HCT116 (cell line): ENCODE measurements at regions not wholly inside any gene's neighbourhood (a gene's known extent, or its start where the extent isn't known, plus 50 kb on each side); places are given as distances from the start of the nearest gene placed in this dataset.

ENCODE experiments used
- ATAC-seq: fragments of 200-7000 bp; cut with Tn5 transposase; 2 replicates; pipeline ENCODE4 v1.9.1; 2020; ENCODE audit warnings: mild to moderate bottlenecking, moderate library complexity
- BruUV-seq: library from RNA; stranded (reverse); fragments of 400-500 nt; replicated peaks from 2 replicates; lab custom pipeline; 2021; lab: Mats Ljungman, UMichigan
- CTCF ChIA-PET: fragments of 300-600 bp; sonication (Branson Sonifier 250); formaldehyde crosslinking; loops from one replicate; lab custom pipeline; 2021; ENCODE audit warnings: antibody characterized with exemption; lab: Charles Lee
- POLR2A ChIA-PET: fragments of 300-600, 350-600 bp; sonication (Branson Sonifier 250); formaldehyde crosslinking; loops from one replicate; lab custom pipeline; 2021; ENCODE audit warnings: antibody characterized with exemption; lab: Charles Lee
- RAD21 ChIA-PET, 2 experiments: fragments of 300-600 bp; sonication (Branson Sonifier 250); formaldehyde crosslinking; loops; one replicate each; lab custom pipeline; 2023; ENCODE audit warnings: low total read pairs in 2 of 2; ENCODE audit not compliant: uncharacterized antibody in 2 of 2, unreplicated experiment in 2 of 2, low non-redundant PET in 1 of 2; lab: Charles Lee
- DNase-seq: peaks from one replicate; pipeline ENCODE4 v3.0.0-alpha.2; 2010; ENCODE audit warnings: low read depth, low spot score
- H2AFZ ChIP-seq: fragments of 200-600 bp; shearing (Covaris generic), sonication (generic); 2 replicates; pipeline ENCODE4 v1.6.1; 2017; ENCODE audit warnings: low read depth, mixed run types, mixed read lengths, antibody characterized with exemption, low read length; ENCODE audit not compliant: poor library complexity, severe bottlenecking
- H3K27ac ChIP-seq: 2 replicates; pipeline ENCODE4 v1.5.1; 2012; ENCODE audit warnings: low read depth, low read length
- H3K27me3 ChIP-seq: fragments of 200-600 bp; sonication (generic); 2 replicates; pipeline ENCODE4 v1.6.1; 2016; ENCODE audit warnings: mixed run types, low read length, mixed read lengths; ENCODE audit not compliant: insufficient read depth
- H3K36me3 ChIP-seq, 2 experiments: fragments of 200-500 bp in 1 of 2; fragments of 200-600 bp in 1 of 2; sonication (Bioruptor generic) in 1 of 2; sonication (generic) in 1 of 2; 2 replicates each; pipeline versions ENCODE4 v1.5.1 to v1.6.1; 2014 to 2016; ENCODE audit warnings: low read length in 2 of 2, inconsistent platforms in 1 of 2, mixed read lengths in 1 of 2, mixed run types in 1 of 2; ENCODE audit not compliant: insufficient read depth in 2 of 2, control insufficient read depth in 1 of 2
- H3K4me1 ChIP-seq, 2 experiments: fragments of 200-600 bp in 1 of 2; sonication (generic) in 1 of 2; 2 replicates each; pipeline versions ENCODE4 v1.5.1 to v1.6.1; 2012 to 2017; ENCODE audit warnings: low read length in 2 of 2, inconsistent platforms in 1 of 2, mild to moderate bottlenecking in 1 of 2, mixed read lengths in 1 of 2, mixed run types in 1 of 2, moderate library complexity in 1 of 2; ENCODE audit not compliant: insufficient read depth in 2 of 2, control insufficient read depth in 1 of 2
- H3K4me2 ChIP-seq: fragments of 200-600 bp; sonication (generic); 2 replicates; pipeline ENCODE4 v1.6.1; 2017; ENCODE audit warnings: mixed run types, low read length, mixed read lengths
- H3K4me3 ChIP-seq, 2 experiments: fragments of 200-600 bp in 1 of 2; sonication (generic) in 1 of 2; replicated peaks in 1 of 2; 2 replicates each; pipeline ENCODE4 v1.5.1; 2011 to 2016; ENCODE audit warnings: low read length in 2 of 2, control low read depth in 1 of 2, low read depth in 1 of 2, mild to moderate bottlenecking in 1 of 2, mixed read lengths in 1 of 2, mixed run types in 1 of 2
- H3K79me2 ChIP-seq: fragments of 200-600 bp; sonication (generic); 2 replicates; pipeline ENCODE4 v1.6.1; 2017; ENCODE audit warnings: mild to moderate bottlenecking, mixed run types, low read length, moderate library complexity, mixed read lengths; ENCODE audit not compliant: insufficient read depth
- H3K9ac ChIP-seq: fragments of 200-600 bp; sonication (generic); 2 replicates; pipeline ENCODE4 v1.6.1; 2016; ENCODE audit warnings: low read length, mixed read lengths
- H3K9me2 ChIP-seq: fragments of 200-600 bp; sonication (generic), shearing (Covaris generic); 2 replicates; pipeline ENCODE4 v1.6.1; 2017; ENCODE audit warnings: mixed run types, mild to moderate bottlenecking, moderate library complexity; ENCODE audit not compliant: insufficient read depth
- H3K9me3 ChIP-seq, 2 experiments: fragments of 200-500 bp in 1 of 2; fragments of 200-600 bp in 1 of 2; sonication (Bioruptor generic) in 1 of 2; sonication (generic) in 1 of 2; 2 replicates each; pipeline ENCODE4 v1.6.1; 2014 to 2017; ENCODE audit warnings: low read length in 2 of 2, mixed read lengths in 2 of 2, inconsistent platforms in 1 of 2, low read depth in 1 of 2, mild to moderate bottlenecking in 1 of 2, mixed run types in 1 of 2, moderate library complexity in 1 of 2; ENCODE audit not compliant: control insufficient read depth in 1 of 2, insufficient read depth in 1 of 2
- H4K20me1 ChIP-seq: fragments of 200-600 bp; sonication (generic), shearing (Covaris generic); 2 replicates; pipeline ENCODE4 v1.6.1; 2017; ENCODE audit warnings: mixed run types, mild to moderate bottlenecking, moderate library complexity; ENCODE audit not compliant: insufficient read depth
- ATF3 ChIP-seq: IDR thresholded peaks from 2 replicates; pipeline ENCODE4 v1.6.1; 2012
- CEBPB ChIP-seq: IDR thresholded peaks from 2 replicates; pipeline ENCODE4 v1.6.1; 2012; ENCODE audit warnings: low read depth
- EZH2phosphoT487 ChIP-seq: fragments of 200-600 bp; IDR thresholded peaks from 2 replicates; pipeline ENCODE4 v1.6.1; 2018; ENCODE audit warnings: antibody characterized with exemption, borderline replicate concordance
- FOSL1 ChIP-seq: IDR thresholded peaks from 2 replicates; pipeline ENCODE4 v1.6.1; 2012; ENCODE audit warnings: low read depth
- JUND ChIP-seq: IDR thresholded peaks from 2 replicates; pipeline ENCODE4 v1.6.1; 2012
- POLR2A ChIP-seq: IDR thresholded peaks from 2 replicates; pipeline ENCODE4 v1.7.0; 2011; ENCODE audit warnings: borderline replicate concordance; ENCODE audit not compliant: insufficient read depth, insufficient read length; ENCODE audit errors: extremely low read depth
- POLR2AphosphoS5 ChIP-seq: IDR thresholded peaks from 2 replicates; pipeline ENCODE4 v1.6.1; 2011; ENCODE audit warnings: mild to moderate bottlenecking, low read depth, low read length, moderate library complexity
- TCF7L2 ChIP-seq: IDR thresholded peaks from 2 replicates; pipeline ENCODE4 v1.7.0; 2011; ENCODE audit warnings: borderline replicate concordance, inconsistent platforms; ENCODE audit not compliant: insufficient read depth, insufficient read length; ENCODE audit errors: extremely low read depth
- YY1 ChIP-seq: IDR thresholded peaks from 2 replicates; pipeline ENCODE4 v1.6.1; 2011; ENCODE audit warnings: low read length, low read depth, moderate library complexity, mild to moderate bottlenecking; ENCODE audit not compliant: insufficient replicate concordance; ENCODE audit errors: extremely low read depth
- ZBTB33 ChIP-seq: IDR thresholded peaks from 2 replicates; pipeline ENCODE4 v1.6.1; 2011; ENCODE audit warnings: mild to moderate bottlenecking, low read length, moderate library complexity; ENCODE audit not compliant: insufficient replicate concordance; ENCODE audit errors: extremely low read depth
- ZFX ChIP-seq: fragments of 450-650 bp; IDR thresholded peaks from 2 replicates; pipeline ENCODE4 v1.6.1; 2017
- ZNF274 ChIP-seq: fragments of 200-500 bp; sonication (Bioruptor generic); IDR thresholded peaks from 2 replicates; pipeline ENCODE4 v1.6.1; 2014; ENCODE audit warnings: mild to moderate bottlenecking, low read depth, low read length, inconsistent platforms
- intact Hi-C: fragments of 100-400 bp; cut with micrococcal nuclease; formaldehyde crosslinking; loops from 2 replicates; pipeline ENCODE4 v1.10.0; 2022

DNA sequence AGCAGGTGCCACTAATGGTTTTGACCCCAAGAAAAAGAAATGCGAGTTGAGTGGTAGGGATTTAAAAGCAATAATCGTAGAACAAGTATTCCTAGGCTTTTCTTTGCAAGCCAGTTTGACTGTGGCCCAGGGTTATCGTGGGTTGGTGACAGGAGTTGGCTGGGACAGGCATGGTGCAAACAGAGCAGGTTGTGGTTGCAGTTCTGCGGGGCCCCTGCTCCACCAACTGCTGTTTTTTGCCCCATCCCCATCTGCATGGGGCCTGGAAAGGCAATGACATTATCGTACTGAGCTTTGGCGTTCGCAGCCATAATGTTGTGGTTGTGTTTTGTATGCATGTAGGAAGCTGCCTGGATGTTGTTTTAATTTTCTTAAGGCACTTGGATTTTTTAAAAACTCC, 274.0 kb downstream of the TSN start:
- ChIA-PET CTCF (no interaction called here), POLR2A (no interaction called here), RAD21 (no interaction called here)
- Histone ChIP-seq H4K20me1 (no peaks in the 10 kb centered on the region), H2AFZ (no peak overlapping the region), H3K4me1 (no peaks in the 10 kb centered on the region), H3K9me2 (no peaks in the 10 kb centered on the region), H3K4me2 (no peak overlapping the region), H3K9me3 (no peaks in the 10 kb centered on the region), H3K27ac (no peak overlapping the region), H3K9ac (no peak overlapping the region), H3K4me3 (no peak overlapping the region), H3K27me3 (0 out of 2 replicates have a peak, but pooled peaks cover 3% of the 10 kb centered on the region), H3K79me2 (no peaks in the 10 kb centered on the region)
- BruUV-seq, result no TSS peak
- ATAC-seq (no peak), DNase-seq (no peak)
- intact Hi-C loops, result no loop called here
- no peak for TF ChIP-seq ZBTB33
- TF ChIP-seq POLR2A, result no peak
- no peak for TF ChIP-seq TCF7L2
- TF ChIP-seq, all 23 proteins: peak for 0
- no peaks in the 10 kb centered on the region for H3K36me3 ChIP-seq

- no TSS peak for BruUV-seq
- TF ChIP-seq ZFX (no peak), ATF3 (no peak), POLR2A (no peak), EZH2phosphoT487 (no peak), FOSL1 (no peak), TCF7L2 (no peak), YY1 (no peak), JUND (no peak), ZBTB33 (no peak), ZNF274 (no peak), POLR2AphosphoS5 (no peak), CEBPB (no peak)
- Histone ChIP-seq H4K20me1 (no peaks in the 10 kb centered on the region), H2AFZ (no peak overlapping the region), H3K9me2 (no peaks in the 10 kb centered on the region), H3K4me2 (no peak overlapping the region), H3K4me3 (no peak overlapping the region), H3K27ac (no peak overlapping the region), H3K79me2 (no peaks in the 10 kb centered on the region), H3K36me3 (no peaks in the 10 kb centered on the region), H3K27me3 (0 out of 2 replicates have a peak, but pooled peaks cover 4% of the 10 kb centered on the region), H3K9me3 (no peaks in the 10 kb centered on the region), H3K9ac (no peak overlapping the region), H3K4me1 (no peaks in the 10 kb centered on the region)
- intact Hi-C loops, result no loop called here
- RAD21 ChIA-PET, result no interaction called here
- DNase-seq (no peak), ATAC-seq (no peak)
- CTCF ChIA-PET, result no interaction called here
- POLR2A ChIA-PET, result no interaction called here
Observed at GRCh38 chr2:122029945-122030344, 274.5 kb downstream of the TSN start.
